H9 (cell line): ENCODE measurements at regions not wholly inside any gene's neighbourhood (a gene's known extent, or its start where the extent isn't known, plus 50 kb on each side); places are given as distances from the start of the nearest gene placed in this dataset.

ENCODE experiments used
- DNase-seq: peaks from one replicate; pipeline ENCODE4 v3.0.0-alpha.2; 2017
- H2AFZ ChIP-seq: one replicate; pipeline ENCODE4 v1.6.1; 2013; ENCODE audit warnings: mild to moderate bottlenecking, low read length, control low read depth, moderate library complexity
- H2AK5ac ChIP-seq: 2 replicates; pipeline ENCODE4 v1.6.1; 2013; ENCODE audit warnings: low read length, control low read depth, mixed read lengths; ENCODE audit not compliant: insufficient read length
- H2BK120ac ChIP-seq: one replicate; pipeline ENCODE4 v1.6.1; 2013; ENCODE audit warnings: low read depth, mild to moderate bottlenecking, low read length, control low read depth, inconsistent platforms; ENCODE audit not compliant: poor library complexity, severe bottlenecking
- H2BK12ac ChIP-seq: 2 replicates; pipeline ENCODE4 v1.6.1; 2013; ENCODE audit warnings: low read length, control low read depth, mixed read lengths, low read depth; ENCODE audit not compliant: insufficient read length
- H2BK15ac ChIP-seq: 2 replicates; pipeline ENCODE4 v1.6.1; 2013; ENCODE audit warnings: low read depth, low read length, control low read depth
- H2BK20ac ChIP-seq: one replicate; pipeline ENCODE4 v1.6.1; 2013; ENCODE audit warnings: low read depth, mild to moderate bottlenecking, low read length, control low read depth, inconsistent platforms; ENCODE audit not compliant: poor library complexity, severe bottlenecking
- H2BK5ac ChIP-seq: 2 replicates; pipeline ENCODE4 v1.6.1; 2013; ENCODE audit warnings: low read length, control low read depth, mixed read lengths; ENCODE audit not compliant: insufficient read length
- H3K14ac ChIP-seq: 2 replicates; pipeline ENCODE4 v1.6.1; 2013; ENCODE audit warnings: low read length, control low read depth; ENCODE audit not compliant: insufficient read depth
- H3K18ac ChIP-seq: 2 replicates; pipeline ENCODE4 v1.6.1; 2013; ENCODE audit warnings: low read depth, mild to moderate bottlenecking, mixed read lengths, low read length, control low read depth; ENCODE audit not compliant: insufficient read length
- H3K23ac ChIP-seq: 2 replicates; pipeline ENCODE4 v1.6.1; 2013; ENCODE audit warnings: low read length, control low read depth, mixed read lengths, low read depth; ENCODE audit not compliant: insufficient read length
- H3K23me2 ChIP-seq: 2 replicates; pipeline ENCODE4 v1.6.1; 2013; ENCODE audit warnings: low read depth, mild to moderate bottlenecking, mixed read lengths, low read length, control low read depth; ENCODE audit not compliant: insufficient read length, poor library complexity, severe bottlenecking
- H3K27ac ChIP-seq: 2 replicates; pipeline ENCODE4 v1.5.1; 2013; ENCODE audit warnings: low read length, control low read depth, mixed read lengths, low read depth; ENCODE audit not compliant: insufficient read length
- H3K27me3 ChIP-seq: 2 replicates; pipeline ENCODE4 v1.6.1; 2013; ENCODE audit warnings: low read length, control low read depth, inconsistent platforms; ENCODE audit not compliant: insufficient read depth
- H3K4ac ChIP-seq: 2 replicates; pipeline ENCODE4 v1.6.1; 2013; ENCODE audit warnings: low read depth, mild to moderate bottlenecking, control low read depth, inconsistent platforms, low read length, moderate library complexity
- H3K4me1 ChIP-seq: 2 replicates; pipeline ENCODE4 v1.6.1; 2013; ENCODE audit warnings: low read length, control low read depth, inconsistent platforms; ENCODE audit not compliant: insufficient read depth
- H3K4me2 ChIP-seq: 2 replicates; pipeline ENCODE4 v1.6.1; 2013; ENCODE audit warnings: low read length, control low read depth, mixed read lengths; ENCODE audit not compliant: insufficient read length, insufficient read depth
- H3K56ac ChIP-seq: 2 replicates; pipeline ENCODE4 v1.6.1; 2013; ENCODE audit warnings: low read depth, mild to moderate bottlenecking, mixed read lengths, low read length, control low read depth; ENCODE audit not compliant: insufficient read length
- H3K79me1 ChIP-seq: 2 replicates; pipeline ENCODE4 v1.6.1; 2013; ENCODE audit warnings: low read depth, mild to moderate bottlenecking, moderate library complexity, low read length, control low read depth, inconsistent platforms; ENCODE audit not compliant: insufficient read depth, poor library complexity, severe bottlenecking
- H3K79me2 ChIP-seq: 2 replicates; pipeline ENCODE4 v1.6.1; 2013; ENCODE audit warnings: low read length, control low read depth, inconsistent platforms; ENCODE audit not compliant: insufficient read depth
- H3K9ac ChIP-seq: 2 replicates; pipeline ENCODE4 v1.6.1; 2013; ENCODE audit warnings: low read length, control low read depth, mixed read lengths; ENCODE audit not compliant: insufficient read length; ENCODE audit errors: extremely low read depth
- H3K9me3 ChIP-seq: one replicate; pipeline ENCODE4 v1.6.1; 2013; ENCODE audit warnings: low read depth, low read length, inconsistent platforms; ENCODE audit not compliant: control insufficient read depth
- H3T11ph ChIP-seq: one replicate; pipeline ENCODE4 v1.6.1; 2013; ENCODE audit warnings: mild to moderate bottlenecking, low read length, control low read depth, inconsistent platforms
- H4K20me1 ChIP-seq: one replicate; pipeline ENCODE4 v1.6.1; 2013; ENCODE audit not compliant: control insufficient read depth, insufficient read length, insufficient read depth
- H4K5ac ChIP-seq: 2 replicates; pipeline ENCODE4 v1.6.1; 2013; ENCODE audit warnings: low read depth, mild to moderate bottlenecking, mixed read lengths, low read length, control low read depth; ENCODE audit not compliant: insufficient read length
- H4K8ac ChIP-seq: replicated peaks from 2 replicates; pipeline ENCODE4 v1.6.1; 2013; ENCODE audit warnings: low read length, control low read depth, mixed read lengths, low read depth; ENCODE audit not compliant: insufficient read length
- H4K91ac ChIP-seq: 2 replicates; pipeline ENCODE4 v1.6.1; 2013; ENCODE audit warnings: low read depth, mild to moderate bottlenecking, moderate library complexity, mixed read lengths, low read length, control low read depth; ENCODE audit not compliant: insufficient read length
- H3K27ac Mint-ChIP-seq, 3 experiments: 2 replicates in 2 of 3; 3 replicates in 1 of 3; pipeline ENCODE4 v1.8.0; 2020 to 2021; ENCODE audit warnings: mixed read lengths in 3 of 3, mild to moderate bottlenecking in 1 of 3, moderate library complexity in 1 of 3
- H3K27me3 Mint-ChIP-seq: 2 replicates; pipeline ENCODE4 v1.8.0; 2021; ENCODE audit warnings: low read depth, mild to moderate bottlenecking, moderate library complexity, mixed read lengths
- H3K36me3 Mint-ChIP-seq, 3 experiments: 2 replicates in 2 of 3; 3 replicates in 1 of 3; pipeline ENCODE4 v1.8.0; 2020 to 2021; ENCODE audit warnings: low read depth in 3 of 3, mixed read lengths in 3 of 3; ENCODE audit not compliant: insufficient read depth in 1 of 3
- H3K4me1 Mint-ChIP-seq, 2 experiments: 2 replicates each; pipeline ENCODE4 v1.8.0; 2020; ENCODE audit warnings: mixed read lengths in 2 of 2
- H3K4me3 Mint-ChIP-seq, 2 experiments: 2 replicates in 1 of 2; 3 replicates in 1 of 2; pipeline ENCODE4 v1.8.0; 2020 to 2021; ENCODE audit warnings: mild to moderate bottlenecking in 2 of 2, mixed read lengths in 2 of 2, moderate library complexity in 1 of 2
- H3K9me3 Mint-ChIP-seq, 2 experiments: 2 replicates in 1 of 2; 3 replicates in 1 of 2; pipeline ENCODE4 v1.8.0; 2020; ENCODE audit warnings: mild to moderate bottlenecking in 2 of 2, mixed read lengths in 2 of 2, moderate library complexity in 1 of 2
- CTCF ChIP-seq: fragments of 200-600 bp; sonication (generic); conservative IDR thresholded peaks from 3 replicates; pipeline ENCODE4 v1.8.0; 2021; ENCODE audit warnings: antibody characterized with exemption, mild to moderate bottlenecking
- WGBS: extraction: QIAGEN DNeasy Blood & Tissue Kit; methylation state at CpG from one replicate; pipeline ENCODE4 v1.1.7; 2013; ENCODE audit warnings: missing lambda C conversion rate, low lambda C conversion rate, mixed read lengths; ENCODE audit not compliant: insufficient read length; ENCODE audit errors: extremely low coverage; 5-methylcytosine and 5-hydroxymethylcytosine counted together

GRCh38 chr10:94172332-94172731, 178.6 kb downstream of the PLCE1 start:
- no peak overlapping the region for H2BK120ac ChIP-seq
- Mint-ChIP-seq H3K4me3 (no peak overlapping the region), H3K36me3 (no peaks in the 10 kb centered on the region), H3K4me1 (peaks cover 6 to 8% of the 10 kb centered on the region in 2 experiments), H3K9me3 (no peaks in the 10 kb centered on the region), H3K27ac (peak overlapping the region in 1 of 3 experiments; percentile 33; a peak in 1 of 7 replicates), H3K27me3 (peaks cover 5% of the 10 kb centered on the region; the same call in 1 of the 2 replicates)
- H3T11ph ChIP-seq: no peak overlapping the region
- H4K20me1 ChIP-seq: no peaks in the 10 kb centered on the region
- no peaks in the 10 kb centered on the region for H3K9me3 ChIP-seq
- no peak overlapping the region for H3K4ac ChIP-seq
- H3K27me3 ChIP-seq: no peaks in the 10 kb centered on the region
- no peak overlapping the region for H3K18ac ChIP-seq
- H2BK15ac ChIP-seq: no peak overlapping the region
- H3K9ac ChIP-seq: no peak overlapping the region
- H4K91ac ChIP-seq: no peak overlapping the region
- WGBS: no CpG with 5 or more reads among the region's 2 CpGs
- no peak overlapping the region for H4K5ac ChIP-seq
- H2BK5ac ChIP-seq: no peak overlapping the region
- no peak for DNase-seq
- no peaks in the 10 kb centered on the region for H3K79me1 ChIP-seq
- H3K27ac ChIP-seq: no peak overlapping the region
- no peak overlapping the region for H4K8ac ChIP-seq
- H3K4me2 ChIP-seq: no peak overlapping the region
- no peak for TF ChIP-seq CTCF
- H3K4me1 ChIP-seq: no peaks in the 10 kb centered on the region
- no peak overlapping the region for H3K56ac ChIP-seq
- no peak overlapping the region for H2AFZ ChIP-seq
- no peaks in the 10 kb centered on the region for H3K79me2 ChIP-seq
- no peak overlapping the region for H2AK5ac ChIP-seq
- no peak overlapping the region for H3K23ac ChIP-seq
- no peak overlapping the region for H2BK12ac ChIP-seq
- H2BK20ac ChIP-seq: no peak overlapping the region
- H3K23me2 ChIP-seq: no peaks in the 10 kb centered on the region
- H3K14ac ChIP-seq: no peak overlapping the region
